ENCODE measurements at regions not wholly inside any gene's neighbourhood (a gene's known extent, or its start where the extent isn't known, plus 50 kb on each side); places are given as distances from the start of the nearest gene placed in this dataset.

DNA sequence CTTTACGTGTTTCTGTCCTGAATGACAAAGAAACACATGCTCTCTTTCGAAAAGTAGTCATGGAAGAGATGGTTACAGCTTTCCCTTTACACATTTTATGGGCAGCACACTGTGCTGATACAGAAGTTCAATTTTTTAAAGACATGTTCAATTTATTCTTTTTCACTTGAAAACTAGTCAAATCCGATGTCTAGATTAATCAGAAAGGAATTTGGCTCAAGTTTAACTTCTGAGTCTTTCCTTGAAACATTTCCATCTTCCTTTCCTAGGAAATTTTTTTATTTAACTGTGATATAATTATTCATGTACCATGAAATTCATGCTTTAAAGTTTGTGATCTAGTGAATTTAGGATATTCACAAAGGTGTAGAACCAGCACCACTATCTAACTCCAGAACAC, 360.1 kb downstream of the TNS3 start:
- intact Hi-C loops (cut with DNase I) = no loop called here
- no peak for DNase-seq

GRCh38 chr7:47218378-47219176, 363.3 kb downstream of the TNS3 start:
- DNase-seq = no peak
- intact Hi-C loops (cut with DNase I) = no loop called here

DNA sequence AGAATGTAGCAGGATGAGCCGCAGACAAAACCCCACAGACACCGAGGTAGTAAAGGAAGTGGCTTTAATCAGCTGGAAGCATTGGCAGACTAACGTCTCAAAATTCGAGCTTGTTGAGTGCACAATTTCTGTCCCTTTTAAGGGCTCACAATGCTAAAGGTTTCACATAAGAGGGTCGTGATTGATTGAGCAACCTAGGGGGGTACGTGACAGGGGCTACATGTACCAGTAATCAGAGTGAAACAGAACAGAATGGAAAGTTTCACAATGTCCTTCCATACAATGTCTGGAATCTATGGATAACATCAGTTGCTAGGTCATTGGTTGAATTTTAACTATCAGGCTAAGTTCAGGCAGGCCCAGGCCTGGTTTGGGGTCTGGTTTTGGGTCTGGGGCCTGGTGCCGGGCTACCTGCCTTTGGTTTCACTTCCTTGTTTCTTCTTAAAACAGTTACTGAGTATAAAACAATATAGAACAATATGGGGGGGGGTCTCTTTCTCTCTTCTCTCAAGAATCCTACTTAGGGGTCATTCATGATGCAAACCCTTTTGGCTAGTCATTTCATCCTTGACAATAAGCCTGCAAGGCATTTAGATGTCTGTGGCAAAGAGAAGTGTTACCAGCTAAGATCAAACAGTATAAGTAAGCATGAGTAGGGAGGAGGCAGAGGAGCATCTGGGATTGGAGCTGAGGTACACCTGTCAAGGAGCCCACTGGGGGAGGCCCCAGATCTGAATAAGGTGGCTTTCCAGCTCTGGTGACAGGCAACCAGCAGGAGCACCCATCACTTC, 364.1 kb downstream of the TNS3 start:
- no peak for DNase-seq
- intact Hi-C loops (cut with DNase I) = no loop called here

- no peak for DNase-seq
- intact Hi-C loops (cut with DNase I) = no loop called here
Observed at GRCh38 chr7:47217086-47217485, 364.8 kb downstream of the TNS3 start.

DNA sequence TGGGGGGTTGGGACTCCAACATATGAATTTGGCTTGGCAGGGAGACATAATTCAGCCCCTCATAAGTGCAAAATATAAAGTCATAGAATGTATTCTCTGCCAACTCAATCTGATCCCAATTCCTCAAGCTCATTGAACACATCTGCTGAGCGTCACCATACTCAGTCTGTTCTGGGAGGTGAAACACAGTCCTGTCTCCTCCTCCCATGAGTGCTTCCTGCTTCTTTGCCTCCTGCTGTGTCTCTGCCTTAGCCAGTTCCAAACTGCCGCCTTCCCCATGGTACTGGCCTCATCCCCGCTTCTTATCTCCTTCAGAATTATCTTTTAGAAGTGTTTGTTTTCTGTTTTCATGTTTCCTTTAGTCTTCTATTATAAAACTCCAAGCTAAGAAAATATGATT, 365.5 kb downstream of the TNS3 start:
- intact Hi-C loops (cut with DNase I) = no loop called here
- no peak for DNase-seq

DNA sequence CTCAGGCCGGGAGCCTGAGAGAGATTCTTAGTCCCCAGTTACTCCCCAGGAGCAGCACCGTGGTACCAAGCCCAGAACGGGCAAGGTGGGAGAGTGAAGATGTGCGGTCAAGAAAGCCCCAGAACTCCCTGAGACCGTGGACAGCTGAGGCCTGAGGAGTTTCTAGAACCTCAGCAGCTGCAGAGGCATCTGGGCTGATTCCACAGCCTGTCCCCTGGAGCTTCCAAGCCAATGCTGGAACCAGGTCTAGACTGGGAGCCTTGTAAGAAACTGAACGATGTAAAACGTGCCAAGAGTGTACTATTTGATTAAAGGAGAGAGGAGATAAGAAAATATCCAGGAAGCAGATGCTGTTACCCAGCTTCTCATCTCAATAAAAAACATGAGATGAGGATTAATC, 366.3 kb downstream of the TNS3 start:
- intact Hi-C loops (cut with DNase I) = no loop called here
- DNase-seq = no peak

GRCh38 chr7:47215049-47215448, 366.9 kb downstream of the TNS3 start:
- intact Hi-C loops (cut with DNase I) = no loop called here
- DNase-seq = no peak

DNA sequence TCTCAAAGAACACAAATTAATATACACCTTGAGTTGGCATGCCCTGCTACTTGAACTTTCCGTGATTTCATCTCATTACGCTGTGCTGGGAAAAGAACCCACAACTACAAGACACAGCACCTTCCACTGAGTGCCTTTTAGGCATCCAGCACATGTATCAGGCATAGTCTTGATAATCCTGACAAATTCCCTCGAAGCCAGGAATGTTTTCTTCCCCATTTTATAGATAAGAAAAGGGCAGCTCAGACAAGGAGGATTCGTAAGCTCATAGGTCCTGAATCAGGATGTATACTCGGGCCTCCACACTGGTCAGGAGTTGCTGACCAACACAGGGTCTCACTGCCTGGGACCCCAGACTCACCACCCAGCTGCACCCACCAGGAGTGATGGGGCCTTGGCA, 368.6 kb downstream of the TNS3 start:
- intact Hi-C loops (cut with DNase I) = no loop called here
- DNase-seq = no peak

DNA sequence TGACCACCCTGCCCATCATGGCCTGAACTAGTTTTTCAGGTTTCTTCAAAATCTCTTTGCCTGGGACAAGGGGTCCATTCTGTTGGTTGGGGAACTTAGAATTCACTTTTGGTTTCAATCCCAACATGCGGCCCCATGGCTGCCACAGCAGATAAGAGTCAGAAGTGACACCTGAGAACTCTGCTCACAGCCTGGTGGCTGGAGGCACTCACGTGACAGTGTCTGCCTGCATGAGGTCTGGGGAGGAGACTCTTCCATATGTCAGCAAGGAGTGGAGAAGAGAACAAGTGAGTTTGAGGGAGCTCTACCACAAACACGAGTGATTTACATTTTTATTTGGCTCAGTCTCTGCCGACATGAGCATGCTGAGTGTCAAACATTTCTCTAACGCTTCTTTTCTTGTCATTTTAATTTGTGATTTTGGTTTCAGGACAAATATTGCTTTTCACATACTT, 370.4 kb downstream of the TNS3 start:
- intact Hi-C loops (cut with DNase I) = no loop called here
- no peak for DNase-seq

GRCh38 chr7:47210281-47210854, 371.5 kb downstream of the TNS3 start:
- DNase-seq = no peak
- intact Hi-C loops (cut with DNase I) = no loop called here

DNA sequence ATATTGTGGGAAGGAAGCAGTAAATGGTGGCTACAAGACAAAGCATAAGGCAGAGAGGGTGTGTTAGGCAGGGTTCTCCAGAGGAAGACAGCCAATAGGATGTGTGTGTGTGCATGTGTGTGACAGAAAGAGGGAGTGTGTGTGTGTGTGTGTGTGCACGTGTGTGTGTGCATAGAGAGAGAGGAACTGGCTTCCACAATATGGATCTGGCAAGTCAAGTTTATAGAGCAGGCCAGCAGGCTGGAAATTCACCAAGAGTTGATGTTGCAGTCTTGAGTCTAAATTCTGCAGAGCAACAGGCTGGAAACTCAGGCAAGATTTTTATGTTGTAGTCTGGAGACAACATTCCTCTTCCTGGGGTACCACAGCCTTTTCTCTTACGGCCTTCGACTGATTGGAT, 374.0 kb downstream of the TNS3 start:
- no peak for DNase-seq
- intact Hi-C loops (cut with DNase I) = no loop called here

DNA sequence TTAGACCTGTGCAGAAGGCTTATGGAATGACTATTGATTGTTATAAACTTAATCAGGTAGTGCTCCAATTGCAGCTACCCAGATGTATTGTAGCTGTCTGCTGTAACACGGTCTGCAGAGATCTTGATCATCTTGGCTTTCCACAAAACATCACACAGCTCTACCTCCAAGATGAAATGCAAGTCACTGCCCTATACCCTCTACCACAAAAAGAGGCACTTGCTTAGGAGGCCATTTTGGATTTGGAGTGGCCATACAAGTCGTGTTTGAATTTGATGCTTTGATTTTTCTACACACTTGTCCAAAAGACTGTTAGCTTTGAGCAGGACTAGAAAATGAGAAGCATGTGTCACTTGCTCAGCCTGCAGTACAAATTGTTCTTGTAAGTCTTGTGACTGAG, 377.2 kb downstream of the TNS3 start:
- intact Hi-C loops (cut with DNase I) = no loop called here
- DNase-seq = no peak

GRCh38 chr7:47202146-47202783, 379.6 kb downstream of the TNS3 start:
- no peak for DNase-seq

DNA sequence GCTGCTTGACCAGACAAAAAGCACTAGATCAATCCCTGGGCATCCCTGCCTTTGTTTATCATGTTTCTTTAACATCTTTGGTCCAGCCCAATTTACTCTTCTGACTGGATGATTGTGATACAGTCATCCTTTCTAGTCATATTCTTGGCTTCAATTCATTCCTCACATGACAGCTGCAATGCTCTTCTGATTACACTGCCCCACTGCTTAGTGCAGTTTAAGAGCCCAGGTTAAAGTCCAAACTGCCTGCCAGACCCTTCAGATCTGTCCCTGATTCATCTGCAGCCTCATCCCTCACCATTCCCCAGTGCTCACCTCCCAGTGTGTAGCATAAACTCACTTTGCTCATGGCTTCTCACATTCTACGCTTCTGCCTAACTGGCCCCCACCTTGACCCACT, 383.8 kb downstream of the TNS3 start:
- intact Hi-C loops (cut with DNase I) = no loop called here
- DNase-seq = no peak

More at GRCh38 chr7:47202146-47202783, 379.6 kb downstream of the TNS3 start:
- intact Hi-C loops (cut with DNase I) = no loop called here

GRCh38 chr7:47197486-47197885, 384.4 kb downstream of the TNS3 start:
- intact Hi-C loops (cut with DNase I) = no loop called here
- DNase-seq = no peak

- intact Hi-C loops (cut with DNase I) = no loop called here
- no peak for DNase-seq
Observed at GRCh38 chr7:47196737-47197136, 385.2 kb downstream of the TNS3 start.

DNA sequence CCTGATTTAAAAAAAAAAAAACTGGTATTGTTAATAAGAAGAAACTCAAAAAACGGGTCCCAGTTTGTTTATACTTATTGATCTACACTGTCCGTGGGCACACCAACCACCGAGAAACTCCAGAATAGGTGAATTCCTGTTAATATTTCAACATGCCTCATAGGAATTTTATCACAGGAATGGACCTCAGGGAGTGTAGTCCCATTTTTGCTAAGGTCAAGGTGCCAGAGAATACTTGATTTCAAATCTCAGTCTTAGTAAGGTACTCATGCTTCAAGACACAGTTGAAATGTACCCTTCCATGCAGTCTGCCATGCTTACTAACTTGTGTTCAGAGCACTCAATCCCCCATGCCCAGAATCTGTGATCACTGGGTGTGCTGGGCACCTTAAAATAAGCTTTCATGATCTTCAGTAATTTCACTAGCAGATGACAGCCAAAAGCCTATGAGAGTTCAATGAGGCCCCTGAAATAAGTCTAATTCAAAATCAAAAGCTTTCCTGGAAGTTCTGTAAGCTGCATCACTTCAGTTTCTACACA, 385.7 kb downstream of the TNS3 start:
- no peak for DNase-seq
- intact Hi-C loops (cut with DNase I) = no loop called here

DNA sequence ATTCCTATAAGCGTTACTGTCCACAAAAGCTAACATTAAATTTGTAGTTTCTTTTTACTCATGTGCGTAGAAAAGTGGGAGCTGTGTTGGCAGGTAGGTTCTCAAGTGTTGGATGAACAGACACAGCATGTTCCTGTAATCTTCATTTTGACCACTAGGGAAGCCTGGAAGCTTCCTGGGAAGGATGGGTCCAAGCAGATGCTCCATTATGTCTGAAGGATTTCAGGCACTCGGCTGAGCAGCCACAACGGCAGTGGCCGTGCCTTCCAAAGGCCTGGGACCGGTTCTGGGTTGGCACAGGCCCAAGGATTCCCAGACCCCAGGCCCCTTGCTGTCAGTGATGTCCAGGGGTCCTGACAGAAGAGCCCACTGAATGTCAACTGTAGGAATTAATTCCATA, 386.3 kb downstream of the TNS3 start:
- intact Hi-C loops (cut with DNase I) = no loop called here
- no peak for DNase-seq

DNA sequence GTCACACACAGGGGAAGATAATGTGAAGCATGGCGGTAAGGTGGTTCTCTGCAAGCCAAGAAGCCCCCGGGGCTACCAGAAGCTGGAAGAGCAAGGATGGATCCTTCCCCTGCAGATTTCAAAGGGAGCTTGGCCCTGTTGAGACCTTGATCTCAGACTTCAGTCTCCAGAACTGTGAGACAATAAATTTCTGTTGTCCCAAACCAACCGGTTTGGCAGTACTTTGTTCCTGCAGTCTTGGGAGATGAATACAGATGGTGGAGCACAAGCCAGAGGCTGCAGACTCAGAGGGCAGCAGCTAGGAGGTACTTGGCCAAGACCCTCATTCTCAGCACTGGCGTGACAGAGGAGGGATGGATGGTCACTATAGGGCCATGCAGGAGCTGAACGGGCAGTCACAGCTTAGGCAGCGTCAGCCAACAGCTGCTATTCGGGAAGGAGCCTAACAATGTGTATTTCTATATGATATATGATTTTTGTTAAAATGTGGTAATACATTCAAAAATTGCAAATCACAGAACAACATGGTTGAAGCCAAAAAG, 387.3 kb downstream of the TNS3 start:
- DNase-seq = no peak
- intact Hi-C loops (cut with DNase I) = no loop called here

- no peak for DNase-seq
- intact Hi-C loops (cut with DNase I) = no loop called here
Observed at GRCh38 chr7:47192978-47193377, 388.9 kb downstream of the TNS3 start.

- no peak for DNase-seq
- intact Hi-C loops (cut with DNase I) = no loop called here
Observed at GRCh38 chr7:47191876-47192291, 390.0 kb downstream of the TNS3 start.
